ENCODE measurements at regions not wholly inside any gene's neighbourhood (a gene's known extent, or its start where the extent isn't known, plus 50 kb on each side); places are given as distances from the start of the nearest gene placed in this dataset.
A peak's percentile ranks its signal among the peaks of the same experiment; 100 is the strongest.
"Not testable (repeated sequence)": the region's sequence is repeated elsewhere in the genome, so short reads cannot be mapped to it uniquely, and the experiment has no call there.

- FAIRE-seq = no peak
These were observed 178.0 kb downstream of the FOXG1 start for GRCh38 chr14:28944605-28945004.

DNA sequence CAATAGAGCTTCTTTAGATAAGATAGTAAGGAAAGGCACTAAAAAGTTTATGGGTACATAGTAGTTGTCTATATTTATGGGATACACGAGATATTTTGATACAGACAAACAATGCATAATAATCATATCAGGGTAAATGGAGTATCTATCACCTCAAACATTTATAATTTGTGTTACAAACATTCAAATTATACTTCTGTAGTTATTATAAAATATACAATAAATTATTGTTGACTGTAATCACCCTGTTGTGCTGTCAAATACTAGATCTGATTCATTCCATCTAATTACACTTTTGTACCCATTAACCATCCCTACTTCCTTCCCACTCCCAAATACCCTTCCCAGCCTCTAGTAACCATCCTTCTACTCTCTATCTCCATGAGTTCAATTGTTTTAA is 179.7 kb downstream of the FOXG1 start:
- no peak for DNase-seq (ENCODE audit: insufficient read length, low spot score)
- FAIRE-seq = no peak

More at GRCh38 chr14:28944605-28945004, 178.0 kb downstream of the FOXG1 start:
- DNase-seq (ENCODE audit: insufficient read length, low spot score) = no peak

DNA sequence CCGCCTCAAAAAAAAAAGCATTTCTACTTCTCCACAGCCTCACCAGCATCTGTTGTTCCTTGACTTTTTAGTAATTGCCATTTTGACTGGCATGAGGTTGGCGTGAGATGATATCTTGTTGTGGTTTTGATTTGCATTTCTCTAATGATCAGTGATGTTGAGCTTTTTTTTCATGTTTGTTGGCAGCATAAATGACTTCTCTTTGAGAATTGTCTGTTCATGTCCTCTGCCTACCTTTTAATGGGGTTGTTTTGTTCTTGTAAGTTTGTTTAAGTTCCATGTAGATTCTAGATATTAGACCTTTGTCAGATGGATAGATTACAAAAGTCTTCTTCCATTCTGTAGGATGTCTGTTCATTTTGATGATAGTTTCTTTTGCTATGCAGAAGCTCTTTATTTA is 182.9 kb downstream of the FOXG1 start:
- no peak for FAIRE-seq
- no peak for DNase-seq (ENCODE audit: insufficient read length, low spot score)

DNA sequence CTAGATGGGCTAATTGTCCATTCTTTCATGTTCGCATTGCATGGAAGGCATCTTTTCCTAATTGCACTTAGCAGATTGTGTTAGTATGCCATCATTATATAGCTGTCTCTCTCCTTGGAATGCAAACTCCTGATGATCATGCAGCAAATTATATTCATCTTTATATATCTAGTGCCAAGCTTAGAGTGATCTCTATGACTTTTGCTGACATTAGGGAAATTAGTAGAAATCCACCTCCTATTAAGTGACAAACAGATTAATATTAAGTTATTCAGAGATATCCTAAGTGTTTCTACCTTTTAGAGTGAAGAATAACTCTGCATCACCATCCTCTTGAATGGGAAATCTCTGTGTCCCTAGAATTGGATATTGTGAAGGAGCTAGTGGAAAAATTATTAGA is 185.6 kb downstream of the FOXG1 start:
- no peak for FAIRE-seq
- no peak for DNase-seq (ENCODE audit: insufficient read length, low spot score)

DNA sequence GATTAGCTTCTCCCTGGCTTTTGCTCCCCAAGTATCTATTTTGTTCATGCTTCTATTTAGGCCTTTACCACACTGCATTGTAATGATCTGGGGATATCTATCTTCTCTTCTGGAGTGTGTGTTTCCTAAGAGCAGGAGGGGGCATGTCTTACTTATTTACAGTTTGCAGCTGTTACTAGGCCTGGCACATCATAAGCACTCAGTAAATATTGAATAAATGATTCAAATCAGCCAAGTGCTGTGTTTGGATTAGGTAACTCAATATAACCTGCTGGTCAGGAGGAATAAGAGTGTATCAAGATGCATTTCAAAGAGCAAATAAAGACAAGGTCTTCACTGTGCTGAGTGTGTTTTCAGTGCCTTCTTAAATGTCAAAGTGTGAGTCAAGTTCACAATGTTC is 186.1 kb downstream of the FOXG1 start:
- DNase-seq (ENCODE audit: insufficient read length, low spot score) = no peak
- FAIRE-seq = peak; percentile 9

DNA sequence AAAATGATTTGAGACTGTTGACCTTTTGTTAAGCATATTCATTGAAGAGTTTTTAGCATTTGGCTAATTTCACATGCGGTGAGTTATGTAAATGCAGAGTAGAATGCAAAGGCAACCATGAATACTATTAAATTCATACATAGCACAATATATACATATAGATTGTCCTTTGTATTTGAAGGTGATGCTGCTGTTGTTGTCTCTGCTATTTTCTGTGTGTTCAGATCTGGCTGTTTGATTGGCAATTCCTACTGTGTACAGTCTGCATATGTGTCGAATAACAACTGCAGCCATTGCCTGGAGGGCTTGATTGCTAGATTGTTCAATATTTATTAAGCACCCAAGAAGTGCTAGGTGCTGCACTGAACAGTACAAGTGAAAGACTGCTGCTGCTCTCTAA is 187.4 kb downstream of the FOXG1 start:
- FAIRE-seq (peak; percentile 9), DNase-seq (ENCODE audit: insufficient read length, low spot score) (no peak)

DNA sequence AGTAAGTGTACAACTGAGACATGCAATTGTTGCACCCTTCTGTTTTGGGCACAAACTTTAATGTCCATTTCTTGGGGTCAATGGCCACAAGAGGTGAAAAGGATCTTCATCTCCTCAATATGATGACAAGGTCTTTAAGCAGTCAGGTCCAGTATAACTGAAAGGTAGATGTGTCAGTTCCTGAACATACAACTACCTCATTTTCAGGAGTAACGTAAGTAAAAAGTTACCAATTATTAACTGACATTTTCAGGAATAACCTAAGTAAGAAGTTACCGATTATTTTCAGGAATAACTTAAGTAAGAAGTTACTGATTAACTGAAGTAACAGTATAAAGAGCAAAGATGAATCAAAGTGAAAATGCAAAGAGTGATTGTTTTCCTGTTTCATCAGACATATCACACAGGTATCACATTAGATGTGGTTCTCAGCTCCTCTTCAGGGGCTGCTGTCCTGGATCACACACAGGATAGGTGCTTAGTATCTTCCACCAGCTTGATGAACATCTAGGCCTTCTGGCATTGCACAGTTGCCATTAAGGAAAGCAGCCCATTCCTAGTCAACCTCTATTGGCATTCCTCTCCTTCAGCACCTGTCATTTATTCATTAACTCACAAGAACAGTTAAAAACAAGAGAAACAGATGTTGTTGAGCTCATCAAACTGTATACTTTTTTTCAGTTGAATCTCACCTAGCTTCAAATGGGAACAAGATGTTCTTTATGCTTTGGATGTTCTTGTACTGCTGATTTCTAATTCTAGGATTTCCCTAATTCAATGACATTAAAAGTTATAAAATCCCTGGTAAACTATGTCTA is 200.0 kb downstream of the FOXG1 start:
- FAIRE-seq (peak; percentile 74), DNase-seq (ENCODE audit: insufficient read length, low spot score) (no peak)

DNA sequence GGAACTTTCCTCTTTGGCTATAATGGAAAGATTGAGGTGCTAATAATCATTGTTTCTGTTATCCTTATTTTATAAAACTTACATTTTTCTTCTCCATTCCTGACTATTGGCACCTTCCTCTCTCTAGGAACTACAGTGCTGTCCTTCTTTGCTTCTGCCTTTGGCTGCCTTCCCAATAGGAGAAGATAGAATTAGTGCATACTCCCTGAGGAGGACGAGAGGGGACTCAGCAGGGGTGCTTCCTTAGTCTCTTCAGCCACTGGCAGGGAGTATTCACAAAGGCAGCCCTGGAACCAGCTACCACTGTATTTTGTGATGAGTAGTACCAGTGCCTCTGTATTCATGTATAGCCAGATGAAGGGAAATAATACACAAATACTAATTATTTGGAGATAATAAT is 208.5 kb downstream of the FOXG1 start:
- DNase-seq (ENCODE audit: insufficient read length, low spot score) (no peak), FAIRE-seq (no peak)

GRCh38 chr14:28982228-28982627 is 215.6 kb downstream of the FOXG1 start:
- DNase-seq (ENCODE audit: insufficient read length, low spot score) (no peak), FAIRE-seq (peak; percentile 13)

DNA sequence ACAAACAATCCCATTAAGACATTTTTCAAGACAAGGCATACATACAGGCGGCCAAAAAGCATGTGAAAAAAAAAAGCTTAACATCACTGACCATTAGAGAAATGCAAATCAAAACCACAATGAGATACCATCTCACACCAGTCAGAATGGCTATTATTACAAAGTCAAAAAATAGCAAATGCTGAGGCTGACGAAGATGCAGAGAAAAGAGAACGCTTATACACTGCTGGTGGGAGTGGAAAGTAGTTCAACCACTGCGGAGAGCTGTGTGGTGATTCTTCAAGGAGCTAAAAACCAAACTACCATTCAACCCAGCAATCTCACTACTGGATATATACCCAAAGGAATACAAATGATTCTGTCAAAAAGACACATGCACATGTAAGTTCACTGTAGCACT is 216.7 kb downstream of the FOXG1 start:
- DNase-seq (ENCODE audit: insufficient read length, low spot score) (no peak), FAIRE-seq (peak; percentile 23)

DNA sequence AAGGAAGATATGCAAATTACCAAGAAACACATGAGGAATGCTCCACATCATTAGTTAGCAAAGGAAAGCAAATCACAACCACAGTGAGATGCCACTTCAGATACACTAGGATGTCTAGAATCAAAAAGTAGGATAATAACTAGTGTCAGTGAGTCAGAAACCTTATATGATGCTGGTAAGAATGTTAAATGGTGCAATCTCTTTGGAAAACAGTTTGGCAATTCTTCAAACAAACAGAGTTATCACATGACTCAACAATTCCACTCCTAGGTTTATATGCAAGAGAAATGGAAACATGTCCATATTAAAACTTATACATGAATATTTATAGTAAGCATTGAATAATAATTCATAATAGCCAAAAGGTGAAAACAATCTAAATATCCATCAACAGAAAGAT is 220.9 kb downstream of the FOXG1 start:
- FAIRE-seq = no peak

GRCh38 chr14:28997196-28997595 is 230.6 kb downstream of the FOXG1 start:
- FAIRE-seq; DNase-seq (ENCODE audit: insufficient read length, low spot score): not testable (repeated sequence)

More for the DNA sequence above, 220.9 kb downstream of the FOXG1 start:
- no peak for DNase-seq (ENCODE audit: insufficient read length, low spot score)

DNA sequence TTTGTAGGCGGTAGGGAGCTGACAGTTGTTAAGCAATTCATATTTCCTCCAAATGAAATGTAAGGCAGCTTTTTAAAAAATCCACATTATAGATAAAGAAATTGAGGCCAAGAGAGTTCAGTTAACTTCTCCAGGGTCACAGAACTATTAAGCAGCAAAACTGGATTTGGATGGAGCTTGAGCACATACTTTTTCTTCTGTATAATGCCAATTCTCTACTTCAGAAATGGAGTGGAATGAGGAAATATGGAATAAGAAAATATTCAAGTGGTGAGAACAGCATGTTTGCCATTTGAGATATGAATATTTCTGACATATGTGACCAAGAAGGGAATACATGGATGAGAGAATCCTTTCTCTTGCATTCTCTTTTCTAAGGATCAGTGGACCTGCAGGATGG is 233.1 kb downstream of the FOXG1 start:
- FAIRE-seq = no peak
- no peak for DNase-seq (ENCODE audit: insufficient read length, low spot score)

GRCh38 chr14:29005647-29006046 is 239.1 kb downstream of the FOXG1 start:
- FAIRE-seq = peak; percentile 4
- DNase-seq (ENCODE audit: insufficient read length, low spot score) = no peak

DNA sequence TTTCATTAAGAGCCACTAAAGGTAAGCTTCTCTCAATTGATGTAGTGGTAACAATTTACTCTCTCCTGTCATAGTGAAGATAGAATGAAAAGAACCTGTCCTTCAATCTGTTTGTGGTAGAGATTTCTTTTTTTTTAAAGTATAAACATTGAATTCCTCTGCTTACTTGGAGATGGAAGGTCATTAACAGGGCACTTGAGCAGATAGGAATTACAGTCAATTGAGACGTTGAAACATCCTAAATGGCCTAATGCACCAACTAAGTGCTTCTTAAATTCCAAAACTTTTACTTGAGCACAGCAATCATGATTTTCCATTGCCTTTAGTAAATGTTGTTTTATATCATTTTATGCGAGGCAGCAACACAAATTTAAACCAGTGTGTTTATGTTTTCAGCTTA is 241.4 kb downstream of the FOXG1 start:
- FAIRE-seq (no peak), DNase-seq (ENCODE audit: insufficient read length, low spot score) (no peak)

DNA sequence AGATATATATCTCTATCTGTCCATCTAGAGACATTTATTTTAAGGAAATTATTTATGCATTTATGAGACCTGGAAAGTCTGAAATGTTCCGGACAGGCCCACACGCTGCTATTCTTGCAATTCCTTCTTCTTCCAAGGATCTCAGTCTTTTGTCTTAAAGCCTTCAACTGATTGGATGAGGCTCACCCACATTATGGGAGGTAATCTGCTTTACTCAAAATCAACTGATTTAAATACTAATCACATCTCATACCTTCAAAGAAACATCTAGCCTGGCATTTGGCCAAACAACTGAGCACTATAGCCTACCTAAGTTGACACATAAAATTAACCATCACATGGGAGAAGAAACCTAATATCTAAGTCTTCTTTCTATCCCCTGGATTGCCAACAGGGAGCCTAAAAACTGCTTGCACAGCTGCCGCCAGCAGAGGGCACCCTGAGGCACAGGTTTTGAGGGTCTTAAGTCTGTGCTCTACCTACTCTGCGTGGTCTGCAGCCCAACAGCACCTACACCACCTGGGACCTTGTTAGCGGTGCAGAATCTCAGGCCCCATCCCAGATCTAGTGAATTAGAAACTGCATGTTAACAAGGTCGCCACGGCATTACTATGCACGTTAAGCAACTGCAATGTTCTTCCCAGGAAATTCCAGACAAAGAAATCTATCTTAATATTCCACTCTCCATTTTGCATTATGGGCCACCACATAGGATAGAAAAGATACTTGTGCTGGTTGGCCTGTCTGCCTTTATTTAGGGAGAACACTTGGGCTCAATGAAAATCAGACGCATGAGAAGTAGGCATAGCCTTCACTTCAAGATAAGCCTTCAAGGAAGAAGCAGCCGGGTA is 249.7 kb downstream of the FOXG1 start:
- DNase-seq (ENCODE audit: insufficient read length, low spot score) = peak; percentile 22
- peak; percentile 88 for FAIRE-seq

- not testable (repeated sequence) for DNase-seq (ENCODE audit: insufficient read length, low spot score); FAIRE-seq
These were observed 256.9 kb downstream of the FOXG1 start for GRCh38 chr14:29023505-29023904.

- not testable (repeated sequence) for FAIRE-seq; DNase-seq (ENCODE audit: insufficient read length, low spot score)
These were observed 260.9 kb downstream of the FOXG1 start for GRCh38 chr14:29027441-29027840.

DNA sequence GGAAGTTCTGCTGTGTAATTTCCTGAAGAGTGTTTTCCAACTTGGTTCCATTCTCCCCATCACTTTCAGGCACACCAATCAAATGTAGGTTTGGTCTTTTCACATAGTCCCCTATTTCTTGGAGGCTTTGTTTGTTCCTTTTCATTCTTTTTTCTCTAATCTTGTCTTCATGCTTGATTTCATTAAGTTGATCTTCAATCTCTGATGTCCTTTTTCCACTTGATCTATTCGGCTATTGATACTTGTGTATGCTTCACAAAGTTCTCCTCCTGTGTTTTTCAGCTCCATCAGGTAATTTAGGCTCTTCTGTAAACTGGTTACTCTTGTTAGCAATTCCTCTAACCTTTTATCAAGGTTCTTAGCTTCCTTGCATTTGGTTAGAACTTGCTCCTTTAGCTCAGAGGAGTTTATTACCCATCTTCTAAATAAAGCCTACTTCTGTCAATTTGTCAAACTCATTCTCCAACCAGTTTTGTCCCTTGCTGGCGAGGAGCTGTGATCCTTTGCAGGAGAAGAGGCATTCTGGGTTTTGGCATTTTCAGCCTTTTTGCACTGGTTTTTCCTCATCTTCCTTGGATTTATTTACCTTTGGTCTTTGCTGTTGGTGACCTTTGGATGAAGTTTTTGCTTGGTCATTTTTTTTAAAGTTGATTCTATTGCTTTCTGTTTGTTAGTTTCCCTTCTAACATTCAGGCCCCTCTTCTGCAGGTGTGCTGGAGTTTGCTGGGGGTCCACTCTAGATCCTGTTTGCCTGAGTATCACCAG is 261.5 kb downstream of the FOXG1 start:
- not testable (repeated sequence) for DNase-seq (ENCODE audit: insufficient read length, low spot score); FAIRE-seq

DNA sequence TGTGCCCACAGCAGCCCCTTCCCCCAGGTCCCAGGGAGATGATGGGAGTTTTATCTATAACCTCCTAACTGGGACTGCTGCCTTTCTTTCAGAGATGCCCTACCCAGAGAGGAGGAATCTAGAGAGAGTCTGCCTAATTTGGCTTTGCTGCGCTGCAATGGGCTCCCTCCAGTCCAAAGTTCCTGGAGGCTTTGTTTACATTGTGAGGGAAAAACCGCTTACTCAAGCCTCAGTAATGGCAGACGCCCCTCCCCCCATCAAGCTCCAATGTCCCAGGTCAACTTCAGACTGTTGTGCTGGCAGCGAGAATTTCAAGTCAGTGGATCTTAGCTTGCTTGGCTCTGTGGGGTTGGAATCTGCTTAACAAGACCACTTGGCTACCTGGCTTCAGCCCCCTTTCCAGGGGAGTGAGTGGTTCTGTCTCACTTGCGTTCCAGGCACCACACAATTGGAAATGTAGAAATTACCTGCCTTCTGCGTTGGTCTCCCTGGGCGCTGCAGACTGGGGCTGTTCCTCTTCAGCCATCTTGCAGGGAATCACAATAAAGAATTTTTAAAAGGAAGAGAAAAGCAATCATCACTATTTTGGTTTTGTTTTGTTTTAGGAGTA is 262.5 kb downstream of the FOXG1 start:
- FAIRE-seq (no peak), DNase-seq (ENCODE audit: insufficient read length, low spot score) (peak; percentile 3)
